Transverse colon (tissue), 4 donors: ENCODE measurements at regions not wholly inside any gene's neighbourhood (a gene's known extent, or its start where the extent isn't known, plus 50 kb on each side); places are given as distances from the start of the nearest gene placed in this dataset.

Source experiments
- POLR2AphosphoS5 ChIP-seq, 3 donors: sonication (generic); formaldehyde crosslinking; IDR thresholded peaks; one replicate each; pipeline ENCODE4 v1.6.1; 2016; ENCODE audit warnings: antibody characterized with exemption in 3 of 3
- TF ChIP-seq, protein P1 (sequence below), 5 experiments: fragments of 200-600 bp in 3 of 5; fragments of 450-650 bp in 2 of 5; sonication (generic) in 3 of 5; IDR thresholded peaks; 1 replicate in 2 of 5; 2 replicates in 3 of 5; pipeline ENCODE4 v1.5.1; 2016 to 2017; ENCODE audit warnings: antibody characterized with exemption in 5 of 5, inconsistent platforms in 3 of 5, mild to moderate bottlenecking in 2 of 5, moderate library complexity in 1 of 5

DNA sequence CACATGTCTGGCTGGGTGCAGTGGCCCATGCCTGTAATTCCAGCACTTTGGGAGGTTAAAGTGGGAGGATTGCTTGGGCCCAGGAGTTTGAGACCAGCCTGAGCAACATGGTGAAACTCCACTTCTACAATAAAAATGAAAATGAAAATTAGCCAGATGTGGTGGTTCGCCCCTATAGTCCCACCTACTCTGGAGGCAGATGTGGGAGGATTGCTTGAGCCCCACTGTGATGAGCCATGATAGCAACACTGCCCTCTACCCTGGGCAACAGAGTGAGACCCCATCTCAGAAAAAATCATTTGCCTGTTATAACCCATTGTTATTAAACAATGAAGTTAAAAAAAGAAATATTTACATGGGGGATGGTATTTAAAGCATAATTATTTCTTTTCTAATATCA, 240.1 kb upstream of the ZPLD1 start:
- TF ChIP-seq, protein P1, sequence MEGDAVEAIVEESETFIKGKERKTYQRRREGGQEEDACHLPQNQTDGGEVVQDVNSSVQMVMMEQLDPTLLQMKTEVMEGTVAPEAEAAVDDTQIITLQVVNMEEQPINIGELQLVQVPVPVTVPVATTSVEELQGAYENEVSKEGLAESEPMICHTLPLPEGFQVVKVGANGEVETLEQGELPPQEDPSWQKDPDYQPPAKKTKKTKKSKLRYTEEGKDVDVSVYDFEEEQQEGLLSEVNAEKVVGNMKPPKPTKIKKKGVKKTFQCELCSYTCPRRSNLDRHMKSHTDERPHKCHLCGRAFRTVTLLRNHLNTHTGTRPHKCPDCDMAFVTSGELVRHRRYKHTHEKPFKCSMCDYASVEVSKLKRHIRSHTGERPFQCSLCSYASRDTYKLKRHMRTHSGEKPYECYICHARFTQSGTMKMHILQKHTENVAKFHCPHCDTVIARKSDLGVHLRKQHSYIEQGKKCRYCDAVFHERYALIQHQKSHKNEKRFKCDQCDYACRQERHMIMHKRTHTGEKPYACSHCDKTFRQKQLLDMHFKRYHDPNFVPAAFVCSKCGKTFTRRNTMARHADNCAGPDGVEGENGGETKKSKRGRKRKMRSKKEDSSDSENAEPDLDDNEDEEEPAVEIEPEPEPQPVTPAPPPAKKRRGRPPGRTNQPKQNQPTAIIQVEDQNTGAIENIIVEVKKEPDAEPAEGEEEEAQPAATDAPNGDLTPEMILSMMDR (IDR thresholded peaks at IDR 0.05) = no peak
- TF ChIP-seq POLR2AphosphoS5 (IDR thresholded peaks at IDR 0.05) = no peak
